Activated CD8-positive, alpha-beta T cell treated with anti-CD3 and anti-CD28 coated beads, Interleukin-2, amount 10 ng/mL, durations not matched to agents 7 days and 5 days (primary cell): ENCODE measurements at regions not wholly inside any gene's neighbourhood (a gene's known extent, or its start where the extent isn't known, plus 50 kb on each side); places are given as distances from the start of the nearest gene placed in this dataset.

Source experiments
- ATAC-seq: fragments of 150-1000 bp; cut with Tn5 transposase; one replicate; pipeline ENCODE4 v1.10.0; 2021; ENCODE audit warnings: moderate library complexity
- CTCF ChIA-PET: fragments of 350-600 bp; sonication (Branson Sonifier 250); formaldehyde crosslinking; loops from one replicate; lab custom pipeline; 2021; ENCODE audit warnings: antibody characterized with exemption; lab: Charles Lee
- POLR2A ChIA-PET: fragments of 350-600 bp; sonication (Branson Sonifier 250); formaldehyde crosslinking; loops from one replicate; lab custom pipeline; 2021; ENCODE audit warnings: antibody characterized with exemption; lab: Charles Lee
- DNase-seq: peaks from one replicate; pipeline ENCODE4 v3.0.0-alpha.2; 2020
- H3K27ac Mint-ChIP-seq: one replicate; pipeline ENCODE4 v1.8.0; 2021; ENCODE audit warnings: mild to moderate bottlenecking, mixed read lengths
- H3K27me3 Mint-ChIP-seq: one replicate; pipeline ENCODE4 v1.8.0; 2021; ENCODE audit warnings: low read depth, mixed read lengths
- H3K36me3 Mint-ChIP-seq: one replicate; pipeline ENCODE4 v1.8.0; 2021; ENCODE audit warnings: low read depth, mixed read lengths
- H3K4me1 Mint-ChIP-seq: one replicate; pipeline ENCODE4 v1.8.0; 2021; ENCODE audit warnings: low read depth, mixed read lengths
- H3K4me3 Mint-ChIP-seq: one replicate; pipeline ENCODE4 v1.8.0; 2021; ENCODE audit warnings: mild to moderate bottlenecking, mixed read lengths
- H3K9me3 Mint-ChIP-seq: one replicate; pipeline ENCODE4 v1.8.0; 2022; ENCODE audit warnings: mixed read lengths; ENCODE audit not compliant: insufficient read depth

- ChIA-PET CTCF (no interaction called here), POLR2A (no interaction called here)
- no peaks in the 10 kb centered on the region for H3K27me3 Mint-ChIP-seq
- no peak overlapping the region for H3K4me3 Mint-ChIP-seq
- no peaks in the 10 kb centered on the region for H3K9me3 Mint-ChIP-seq
- DNase-seq = no peak
- no peak overlapping the region for H3K27ac Mint-ChIP-seq
- no peaks in the 10 kb centered on the region for H3K36me3 Mint-ChIP-seq
- no peak for ATAC-seq
- no peaks in the 10 kb centered on the region for H3K4me1 Mint-ChIP-seq
These were observed 1584.4 kb upstream of the LRRTM3 start for GRCh38 chr10:65341323-65341925.

DNA sequence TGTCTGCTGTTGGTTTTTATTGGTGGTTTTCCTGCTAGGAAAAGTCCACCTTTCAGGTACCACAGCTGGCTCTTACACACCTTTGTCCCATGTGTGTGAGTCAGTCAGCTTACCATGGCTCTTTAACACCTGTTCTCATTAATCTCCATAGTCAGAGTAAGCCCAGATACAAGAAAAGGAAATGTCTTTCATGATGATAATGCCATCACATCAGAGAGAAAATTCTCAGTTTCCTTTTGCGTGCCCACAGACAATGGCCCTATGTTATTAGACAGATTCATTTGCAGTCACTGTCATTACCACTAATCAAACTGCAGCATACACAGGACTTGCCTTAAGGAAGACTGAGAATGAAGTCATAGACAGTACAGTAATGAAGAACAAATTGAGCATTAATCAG lies 1583.6 kb upstream of the LRRTM3 start:
- ATAC-seq (no peak), DNase-seq (no peak)
- Mint-ChIP-seq H3K4me3 (no peak overlapping the region), H3K27ac (no peak overlapping the region), H3K36me3 (no peaks in the 10 kb centered on the region), H3K9me3 (no peaks in the 10 kb centered on the region), H3K27me3 (no peaks in the 10 kb centered on the region), H3K4me1 (no peaks in the 10 kb centered on the region)
- ChIA-PET POLR2A (no interaction called here), CTCF (no interaction called here)

GRCh38 chr10:65346466-65346865 lies 1579.4 kb upstream of the LRRTM3 start:
- ChIA-PET CTCF (no interaction called here), POLR2A (no interaction called here)
- no peak for DNase-seq
- H3K36me3 Mint-ChIP-seq = no peaks in the 10 kb centered on the region
- no peak overlapping the region for H3K4me3 Mint-ChIP-seq
- H3K9me3 Mint-ChIP-seq = no peaks in the 10 kb centered on the region
- no peaks in the 10 kb centered on the region for H3K27me3 Mint-ChIP-seq
- no peak for ATAC-seq
- no peak overlapping the region for H3K27ac Mint-ChIP-seq
- no peaks in the 10 kb centered on the region for H3K4me1 Mint-ChIP-seq

DNA sequence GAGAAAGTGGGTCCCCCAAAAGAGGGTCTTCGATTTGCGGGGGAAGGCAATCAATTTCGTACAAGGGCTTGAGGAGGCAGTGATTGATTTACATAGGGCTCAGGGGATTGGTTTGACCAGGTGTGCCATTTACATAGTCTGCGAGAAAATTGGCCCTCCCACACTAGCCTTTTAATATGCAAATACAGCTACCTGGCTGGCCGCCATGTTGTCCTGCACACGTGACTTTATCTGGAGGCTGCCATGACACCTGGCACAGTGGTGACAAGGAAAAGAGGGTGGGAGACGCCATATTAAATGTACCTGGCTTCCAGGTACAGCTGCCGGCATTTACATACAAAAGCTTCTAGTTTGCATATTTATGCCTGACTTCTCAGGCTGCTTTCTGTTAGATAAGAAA lies 1577.2 kb upstream of the LRRTM3 start:
- Mint-ChIP-seq H3K9me3 (no peaks in the 10 kb centered on the region), H3K4me3 (no peak overlapping the region), H3K27me3 (no peaks in the 10 kb centered on the region), H3K27ac (no peak overlapping the region), H3K4me1 (no peaks in the 10 kb centered on the region), H3K36me3 (no peaks in the 10 kb centered on the region)
- POLR2A ChIA-PET = no interaction called here
- no peak for ATAC-seq
- DNase-seq = no peak
- CTCF ChIA-PET = no interaction called here

- Mint-ChIP-seq H3K4me1 (no peaks in the 10 kb centered on the region), H3K9me3 (peaks cover 8% of the 10 kb centered on the region), H3K27me3 (no peaks in the 10 kb centered on the region), H3K4me3 (no peak overlapping the region), H3K36me3 (no peaks in the 10 kb centered on the region), H3K27ac (no peak overlapping the region)
- CTCF ChIA-PET = no interaction called here
- POLR2A ChIA-PET = no interaction called here
- ATAC-seq (no peak), DNase-seq (no peak)
These were observed 1575.2 kb upstream of the LRRTM3 start for GRCh38 chr10:65350611-65351010.

GRCh38 chr10:65355141-65355680 lies 1570.6 kb upstream of the LRRTM3 start:
- CTCF ChIA-PET = no interaction called here
- Mint-ChIP-seq H3K4me1 (no peaks in the 10 kb centered on the region), H3K27ac (no peak overlapping the region), H3K4me3 (no peak overlapping the region), H3K36me3 (no peaks in the 10 kb centered on the region), H3K9me3 (peaks cover 12% of the 10 kb centered on the region), H3K27me3 (no peaks in the 10 kb centered on the region)
- ATAC-seq (no peak), DNase-seq (no peak)
- POLR2A ChIA-PET = no interaction called here

DNA sequence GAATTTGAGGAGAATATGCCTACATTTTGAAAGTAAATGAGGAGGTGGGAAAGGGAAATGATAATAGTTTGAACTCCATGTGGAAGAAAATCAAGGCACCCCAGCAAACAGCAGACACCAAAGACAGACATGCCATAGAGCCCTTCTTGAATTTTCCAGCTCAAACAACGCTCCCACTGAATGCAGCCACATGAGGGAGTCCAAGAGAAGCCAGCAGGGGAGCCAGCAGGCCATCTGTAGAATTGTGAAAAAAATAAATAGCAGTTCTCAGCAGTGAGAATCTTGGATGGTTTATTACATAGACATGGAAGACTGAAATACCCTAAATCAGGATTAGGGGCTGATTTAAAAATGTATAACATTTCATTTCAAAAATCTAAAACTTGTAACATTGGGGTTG lies 1567.3 kb upstream of the LRRTM3 start:
- DNase-seq = no peak
- Mint-ChIP-seq H3K4me3 (no peak overlapping the region), H3K27me3 (no peaks in the 10 kb centered on the region), H3K36me3 (no peaks in the 10 kb centered on the region), H3K27ac (no peak overlapping the region), H3K9me3 (peaks cover 12% of the 10 kb centered on the region), H3K4me1 (no peaks in the 10 kb centered on the region)
- no peak for ATAC-seq
- POLR2A ChIA-PET = no interaction called here
- CTCF ChIA-PET = no interaction called here

- ChIA-PET CTCF (no interaction called here), POLR2A (no interaction called here)
- no peaks in the 10 kb centered on the region for H3K36me3 Mint-ChIP-seq
- no peaks in the 10 kb centered on the region for H3K4me1 Mint-ChIP-seq
- H3K27me3 Mint-ChIP-seq = no peaks in the 10 kb centered on the region
- no peak overlapping the region for H3K27ac Mint-ChIP-seq
- peaks cover 7% of the 10 kb centered on the region for H3K9me3 Mint-ChIP-seq
- no peak for DNase-seq
- H3K4me3 Mint-ChIP-seq = no peak overlapping the region
- no peak for ATAC-seq
These were observed 1565.3 kb upstream of the LRRTM3 start for GRCh38 chr10:65360497-65360896.

- Mint-ChIP-seq H3K4me3 (no peak overlapping the region), H3K27ac (no peak overlapping the region), H3K4me1 (no peaks in the 10 kb centered on the region), H3K27me3 (no peaks in the 10 kb centered on the region), H3K36me3 (no peaks in the 10 kb centered on the region), H3K9me3 (peaks cover 11% of the 10 kb centered on the region)
- CTCF ChIA-PET = no interaction called here
- no peak for ATAC-seq
- no peak for DNase-seq
- POLR2A ChIA-PET = no interaction called here
These were observed 1560.0 kb upstream of the LRRTM3 start for GRCh38 chr10:65365878-65366277.

- no peak for DNase-seq
- H3K27ac Mint-ChIP-seq = no peak overlapping the region
These were observed 1558.1 kb upstream of the LRRTM3 start for GRCh38 chr10:65367706-65368105.

GRCh38 chr10:65375528-65375927 lies 1550.3 kb upstream of the LRRTM3 start:
- H3K27me3 Mint-ChIP-seq = no peaks in the 10 kb centered on the region
- ChIA-PET CTCF (no interaction called here), POLR2A (no interaction called here)
- no peak for ATAC-seq
- no peak for DNase-seq
- H3K4me1 Mint-ChIP-seq = no peaks in the 10 kb centered on the region
- no peak overlapping the region for H3K27ac Mint-ChIP-seq
- no peak overlapping the region for H3K4me3 Mint-ChIP-seq
- H3K36me3 Mint-ChIP-seq = no peaks in the 10 kb centered on the region
- H3K9me3 Mint-ChIP-seq = peaks cover 23% of the 10 kb centered on the region

More at GRCh38 chr10:65367706-65368105, 1558.1 kb upstream of the LRRTM3 start:
- Mint-ChIP-seq H3K4me3 (no peak overlapping the region), H3K4me1 (no peaks in the 10 kb centered on the region), H3K9me3 (peaks cover 11% of the 10 kb centered on the region), H3K36me3 (no peaks in the 10 kb centered on the region), H3K27me3 (no peaks in the 10 kb centered on the region)
- POLR2A ChIA-PET = no interaction called here
- no peak for ATAC-seq
- CTCF ChIA-PET = no interaction called here

- DNase-seq (no peak), ATAC-seq (no peak)
- no peak overlapping the region for H3K4me3 Mint-ChIP-seq
- CTCF ChIA-PET = no interaction called here
- POLR2A ChIA-PET = no interaction called here
- H3K4me1 Mint-ChIP-seq = no peaks in the 10 kb centered on the region
- no peaks in the 10 kb centered on the region for H3K27me3 Mint-ChIP-seq
- no peaks in the 10 kb centered on the region for H3K36me3 Mint-ChIP-seq
- H3K27ac Mint-ChIP-seq = no peak overlapping the region
- H3K9me3 Mint-ChIP-seq = peaks cover 23% of the 10 kb centered on the region
These were observed 1548.1 kb upstream of the LRRTM3 start for GRCh38 chr10:65377687-65378086.
